ENCODE measurements at regions not wholly inside any gene's neighbourhood (a gene's known extent, or its start where the extent isn't known, plus 50 kb on each side); places are given as distances from the start of the nearest gene placed in this dataset. TPM values are rescaled to one million over a fixed set of nuclear protein-coding genes. Genes with fewer than 3 reads are reported as not detected.

DNA sequence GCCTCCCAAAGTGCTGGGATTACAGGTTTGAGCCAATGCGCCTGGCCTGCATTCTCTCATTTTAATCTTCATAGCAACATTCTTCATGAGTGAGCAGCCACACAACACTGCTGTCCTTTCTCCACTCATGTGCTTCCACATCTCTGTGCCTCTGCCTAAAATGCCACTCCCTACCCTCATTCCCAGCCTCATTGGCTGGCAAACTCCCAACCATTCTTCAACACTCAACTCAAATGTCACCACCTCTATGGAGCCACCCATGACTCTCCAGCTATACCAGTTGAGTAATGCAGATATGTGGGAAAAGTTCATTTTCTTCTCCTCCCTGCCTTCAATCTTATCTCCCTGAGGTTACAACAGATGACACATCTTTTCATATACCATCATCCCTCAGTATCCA, 53.9 kb upstream of the ZC3H12A start:
- ATAC-seq (no peak), DNase-seq (no peak)
- Histone ChIP-seq H3K27ac (no peak overlapping the region), H3K27me3 (no peaks in the 10 kb centered on the region), H3K9me3 (no peaks in the 10 kb centered on the region), H3K36me3 (replicated peaks in 1 of 2; ENCODE audit: insufficient read depth in 1 of 2, low read depth in 2 of 2) (no peaks in the 10 kb centered on the region), H3K4me3 (no peak overlapping the region), H3K4me1 (no peaks in the 10 kb centered on the region)
- TF ChIP-seq POLR2A (IDR thresholded peaks at IDR 0.05): no peak
- no peak for TF ChIP-seq CTCF (IDR thresholded peaks at IDR 0.05)
- intact Hi-C loops (cut with DNase I): no loop called here
- 0 to 75% methylated on average over 1 of the region's 1 CpG for WGBS, 2 donors

DNA sequence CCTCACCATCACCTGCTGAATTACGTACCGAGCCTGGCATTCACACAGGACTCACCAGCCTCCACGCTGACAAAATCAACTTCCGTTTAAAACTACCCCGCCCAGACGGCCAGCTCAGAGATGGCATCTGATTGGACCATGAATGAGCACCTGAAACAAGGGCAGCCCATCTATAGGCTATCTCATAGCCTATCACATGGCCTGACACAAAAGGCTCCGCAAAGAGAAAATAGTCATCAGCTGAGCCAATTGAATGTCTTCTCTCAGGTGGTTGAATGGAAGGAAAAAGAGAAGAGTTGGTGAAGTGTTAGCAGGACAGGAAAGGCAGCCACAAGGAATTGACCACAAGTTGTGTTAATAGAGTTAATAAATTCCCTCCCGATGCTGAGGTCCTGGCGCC, 50.6 kb upstream of the ZC3H12A start:
- ATAC-seq: no peak
- Histone ChIP-seq H3K27me3 (no peaks in the 10 kb centered on the region), H3K9me3 (no peaks in the 10 kb centered on the region), H3K27ac (no peak overlapping the region), H3K4me3 (no peak overlapping the region), H3K4me1 (no peaks in the 10 kb centered on the region), H3K36me3 (replicated peaks in 1 of 2; ENCODE audit: insufficient read depth in 1 of 2, low read depth in 2 of 2) (no peaks in the 10 kb centered on the region)
- intact Hi-C loops (cut with DNase I): no loop called here
- TF ChIP-seq POLR2A (IDR thresholded peaks at IDR 0.05) (no peak), CTCF (IDR thresholded peaks at IDR 0.05) (no peak)
- 74 to 81% methylated on average over 8 to 9 of the region's 9 CpGs for WGBS, 2 donors
- no peak for DNase-seq

GRCh38 chr1:37424523-37424922, 49.9 kb upstream of the ZC3H12A start:
- Histone ChIP-seq H3K27ac (no peak overlapping the region), H3K4me1 (no peaks in the 10 kb centered on the region), H3K27me3 (no peaks in the 10 kb centered on the region), H3K36me3 (replicated peaks in 1 of 2; ENCODE audit: insufficient read depth in 1 of 2, low read depth in 2 of 2) (no peaks in the 10 kb centered on the region), H3K4me3 (no peak overlapping the region), H3K9me3 (no peaks in the 10 kb centered on the region)
- 7 to 18% methylated on average over 1 of the region's 1 CpG for WGBS, 2 donors
- ATAC-seq: no peak
- TF ChIP-seq CTCF (IDR thresholded peaks at IDR 0.05) (no peak), POLR2A (IDR thresholded peaks at IDR 0.05) (no peak)
- DNase-seq: no peak
- intact Hi-C loops (cut with DNase I): no loop called here

Small RNA genes lying in the stretch of these regions (microRNA-seq; reads per million reads assigned to microRNA genes)
- gene MIR4255 (ENCODE audit: borderline number of aligned reads in 2 of 2, borderline replicate concordance in 2 of 2): 0 reads per million in 2 donors

Small RNA genes lying in the stretch of these regions (small RNA-seq; reads per million reads assigned to genes)
- gene MIR4255 (not detected), gene RNA5SP43 (not detected), gene RNU6-636P (not detected), gene RPS29P6 (not detected)

Measured in body of pancreas (tissue), 4 donors.